WTC11 (cell line): ENCODE measurements at regions not wholly inside any gene's neighbourhood (a gene's known extent, or its start where the extent isn't known, plus 50 kb on each side); places are given as distances from the start of the nearest gene placed in this dataset.

Experiments
- ATAC-seq: fragments of 200-7000 bp; cut with Tn5 transposase; 2 replicates; pipeline ENCODE4 v1.10.0; 2021; ENCODE audit warnings: mild to moderate bottlenecking, moderate library complexity
- CTCF ChIA-PET: fragments of 300-600 bp; sonication (Branson Sonifier 250); formaldehyde crosslinking; loops from one replicate; lab custom pipeline; 2021; ENCODE audit warnings: antibody characterized with exemption; lab: Charles Lee
- POLR2A ChIA-PET: fragments of 350-600 bp; sonication (Branson Sonifier 250); formaldehyde crosslinking; loops from one replicate; lab custom pipeline; 2021; ENCODE audit warnings: antibody characterized with exemption; lab: Charles Lee
- DNase-seq: peaks from one replicate; pipeline ENCODE4 v3.0.0; 2021; ENCODE audit warnings: low spot score
- H3K27ac Mint-ChIP-seq: 2 replicates; pipeline ENCODE4 v1.8.0; 2021; ENCODE audit warnings: mixed read lengths
- H3K27me3 Mint-ChIP-seq: 2 replicates; pipeline ENCODE4 v1.8.0; 2021; ENCODE audit warnings: low read depth, mild to moderate bottlenecking, moderate library complexity, mixed read lengths
- H3K36me3 Mint-ChIP-seq: 2 replicates; pipeline ENCODE4 v1.8.0; 2021; ENCODE audit warnings: mixed read lengths
- H3K4me1 Mint-ChIP-seq: 2 replicates; pipeline ENCODE4 v1.8.0; 2022; ENCODE audit warnings: mixed read lengths
- H3K4me3 Mint-ChIP-seq: 2 replicates; pipeline ENCODE4 v1.8.0; 2021; ENCODE audit warnings: mild to moderate bottlenecking, moderate library complexity, mixed read lengths
- H3K9me3 Mint-ChIP-seq: 2 replicates; pipeline ENCODE4 v1.8.0; 2021; ENCODE audit warnings: mixed read lengths
- AFF4 ChIP-seq: sonication (generic); formaldehyde crosslinking; IDR thresholded peaks from 2 replicates; pipeline ENCODE4 v1.8.1; 2023; ENCODE audit warnings: mild to moderate bottlenecking, missing genetic modification reagents, borderline replicate concordance
- CREM ChIP-seq: sonication (generic); formaldehyde crosslinking; IDR thresholded peaks from 2 replicates; pipeline ENCODE4 v1.8.1; 2022; ENCODE audit warnings: mild to moderate bottlenecking, missing genetic modification reagents, moderate library complexity
- E2F1 ChIP-seq: sonication (generic); formaldehyde crosslinking; IDR thresholded peaks from 2 replicates; pipeline ENCODE4 v1.8.0; 2022; ENCODE audit warnings: mild to moderate bottlenecking, missing genetic modification reagents
- EMX1 ChIP-seq: fragments of 250-450 bp; sonication (Bioruptor Pico); IDR thresholded peaks from 2 replicates; pipeline ENCODE4 v1.8.0; 2021; ENCODE audit warnings: mild to moderate bottlenecking
- MLX ChIP-seq: sonication (generic); formaldehyde crosslinking; IDR thresholded peaks from 2 replicates; pipeline ENCODE4 v1.8.1; 2023; ENCODE audit warnings: mild to moderate bottlenecking, missing genetic modification reagents, moderate library complexity
- NR1H2 ChIP-seq: sonication (generic); formaldehyde crosslinking; IDR thresholded peaks from 2 replicates; pipeline ENCODE4 v1.9.0; 2021; ENCODE audit warnings: mild to moderate bottlenecking, moderate library complexity, missing genetic modification reagents
- SMAD3 ChIP-seq: sonication (generic); formaldehyde crosslinking; IDR thresholded peaks from 2 replicates; pipeline ENCODE4 v1.8.0; 2022; ENCODE audit warnings: missing genetic modification reagents, mild to moderate bottlenecking, borderline replicate concordance
- SMAD4 ChIP-seq: sonication (generic); formaldehyde crosslinking; IDR thresholded peaks from 2 replicates; pipeline ENCODE4 v1.8.0; 2022; ENCODE audit warnings: mild to moderate bottlenecking, missing genetic modification reagents
- SP1 ChIP-seq: sonication (generic); formaldehyde crosslinking; conservative IDR thresholded peaks from 2 replicates; pipeline ENCODE4 v1.8.1; 2022; ENCODE audit warnings: missing genetic modification reagents
- TEAD1 ChIP-seq: sonication (generic); formaldehyde crosslinking; IDR thresholded peaks from 2 replicates; pipeline ENCODE4 v1.8.0; 2022; ENCODE audit warnings: mild to moderate bottlenecking, missing genetic modification reagents
- TP53 ChIP-seq: sonication (generic); formaldehyde crosslinking; IDR thresholded peaks from 2 replicates; pipeline ENCODE4 v1.8.1; 2023; ENCODE audit warnings: mild to moderate bottlenecking, missing genetic modification reagents
- ZNF121 ChIP-seq: sonication (generic); formaldehyde crosslinking; IDR thresholded peaks from 2 replicates; pipeline ENCODE4 v1.8.0; 2023; ENCODE audit warnings: missing genetic modification reagents
- ZNF138 ChIP-seq: sonication (generic); formaldehyde crosslinking; conservative IDR thresholded peaks from 2 replicates; pipeline ENCODE4 v1.8.1; 2022; ENCODE audit warnings: mild to moderate bottlenecking, moderate library complexity, missing genetic modification reagents
- ZNF281 ChIP-seq: sonication (generic); formaldehyde crosslinking; IDR thresholded peaks from 2 replicates; pipeline ENCODE4 v1.8.0; 2023; ENCODE audit warnings: mild to moderate bottlenecking, missing genetic modification reagents
- ZNF317 ChIP-seq: sonication (generic); formaldehyde crosslinking; IDR thresholded peaks from 2 replicates; pipeline ENCODE4 v1.8.1; 2023; ENCODE audit warnings: low read depth, mild to moderate bottlenecking, moderate library complexity, missing genetic modification reagents, borderline replicate concordance
- TF ChIP-seq, protein P1 (sequence below): sonication (generic); formaldehyde crosslinking; IDR thresholded peaks from 2 replicates; pipeline ENCODE4 v1.8.1; 2023; ENCODE audit warnings: mild to moderate bottlenecking, moderate library complexity, missing genetic modification reagents
- TF ChIP-seq, protein P2 (sequence below): fragments of 250-450 bp; sonication (Bioruptor Pico); IDR thresholded peaks from 2 replicates; pipeline ENCODE4 v1.9.0; 2021; ENCODE audit warnings: mild to moderate bottlenecking
- TF ChIP-seq, protein P3 (sequence below): sonication (generic); formaldehyde crosslinking; IDR thresholded peaks from 2 replicates; pipeline ENCODE4 v1.8.0; 2022; ENCODE audit warnings: missing genetic modification reagents
- TF ChIP-seq, protein P4 (sequence below): sonication (generic); formaldehyde crosslinking; IDR thresholded peaks from 2 replicates; pipeline ENCODE4 v1.8.0; 2022; ENCODE audit warnings: mild to moderate bottlenecking, missing genetic modification reagents

DNA sequence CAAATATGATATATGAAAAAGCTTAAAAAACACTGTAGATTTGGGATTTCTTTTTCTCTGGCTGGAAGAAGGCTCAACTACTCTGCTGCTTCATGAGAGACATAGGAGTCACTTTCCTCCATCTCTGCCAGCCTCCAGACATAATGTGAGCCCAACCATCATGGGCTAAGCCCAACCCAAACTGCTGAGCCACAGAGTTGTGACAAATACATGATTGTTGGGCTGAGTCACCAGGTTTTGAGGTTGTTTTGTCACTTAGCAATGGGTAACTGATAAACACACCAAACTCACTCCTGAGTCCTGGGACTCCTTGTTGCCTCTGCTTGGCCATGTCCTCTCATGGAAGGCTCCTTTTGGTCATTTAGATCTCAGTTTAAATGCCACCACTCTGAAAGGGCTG is 381.8 kb upstream of the FZD8 start (continued):
- TF ChIP-seq ZNF138 (CRISPR knock-in tag) = no peak

DNA sequence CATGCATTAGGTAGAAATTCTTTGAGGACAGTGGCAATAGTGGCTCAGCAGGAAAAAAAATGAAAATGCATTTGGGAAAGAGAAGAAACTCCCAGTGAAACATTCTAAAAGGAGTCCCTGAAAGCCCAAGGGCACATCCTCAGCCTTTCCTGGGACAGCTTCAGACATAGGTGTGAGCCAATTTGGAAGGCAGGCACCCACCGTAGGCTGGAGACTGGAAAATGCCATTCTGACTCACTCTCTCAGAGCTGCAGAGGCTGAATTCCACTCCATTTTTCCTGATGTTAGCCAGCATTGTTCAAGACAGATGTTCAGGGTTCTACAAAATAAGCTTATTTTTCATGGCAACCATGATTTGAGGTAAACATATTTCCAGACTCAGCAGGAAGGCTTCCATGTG is 379.0 kb upstream of the FZD8 start:
- ATAC-seq (no peak), DNase-seq (no peak)
- Mint-ChIP-seq H3K36me3 (no peaks in the 10 kb centered on the region), H3K27ac (no peak overlapping the region), H3K27me3 (no peaks in the 10 kb centered on the region; the same call in 1 of the 2 replicates), H3K4me3 (no peak overlapping the region), H3K4me1 (peaks cover 4% of the 10 kb centered on the region), H3K9me3 (peaks cover 2% of the 10 kb centered on the region; the same call in 1 of the 2 replicates)
- TF ChIP-seq, protein P1, sequence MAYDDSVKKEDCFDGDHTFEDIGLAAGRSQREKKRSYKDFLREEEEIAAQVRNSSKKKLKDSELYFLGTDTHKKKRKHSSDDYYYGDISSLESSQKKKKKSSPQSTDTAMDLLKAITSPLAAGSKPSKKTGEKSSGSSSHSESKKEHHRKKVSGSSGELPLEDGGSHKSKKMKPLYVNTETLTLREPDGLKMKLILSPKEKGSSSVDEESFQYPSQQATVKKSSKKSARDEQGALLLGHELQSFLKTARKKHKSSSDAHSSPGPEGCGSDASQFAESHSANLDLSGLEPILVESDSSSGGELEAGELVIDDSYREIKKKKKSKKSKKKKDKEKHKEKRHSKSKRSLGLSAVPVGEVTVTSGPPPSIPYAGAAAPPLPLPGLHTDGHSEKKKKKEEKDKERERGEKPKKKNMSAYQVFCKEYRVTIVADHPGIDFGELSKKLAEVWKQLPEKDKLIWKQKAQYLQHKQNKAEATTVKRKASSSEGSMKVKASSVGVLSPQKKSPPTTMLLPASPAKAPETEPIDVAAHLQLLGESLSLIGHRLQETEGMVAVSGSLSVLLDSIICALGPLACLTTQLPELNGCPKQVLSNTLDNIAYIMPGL (CRISPR knock-in tag) = no peak
- TF ChIP-seq ZNF281 (CRISPR knock-in tag) (no peak), NR1H2 (CRISPR knock-in tag) (no peak), SP1 (CRISPR knock-in tag) (no peak), CREM (no peak), MLX (CRISPR knock-in tag) (no peak), TEAD1 (no peak), SMAD4 (no peak), SMAD3 (CRISPR knock-in tag) (no peak), EMX1 (CRISPR knock-in tag) (no peak), ZNF317 (CRISPR knock-in tag) (no peak), E2F1 (CRISPR knock-in tag) (no peak), TP53 (CRISPR knock-in tag) (no peak), AFF4 (CRISPR knock-in tag) (no peak), ZNF121 (CRISPR knock-in tag) (no peak)
- TF ChIP-seq, protein P2, sequence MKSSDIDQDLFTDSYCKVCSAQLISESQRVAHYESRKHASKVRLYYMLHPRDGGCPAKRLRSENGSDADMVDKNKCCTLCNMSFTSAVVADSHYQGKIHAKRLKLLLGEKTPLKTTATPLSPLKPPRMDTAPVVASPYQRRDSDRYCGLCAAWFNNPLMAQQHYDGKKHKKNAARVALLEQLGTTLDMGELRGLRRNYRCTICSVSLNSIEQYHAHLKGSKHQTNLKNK (CRISPR knock-in tag) = no peak
- TF ChIP-seq, protein P3, sequence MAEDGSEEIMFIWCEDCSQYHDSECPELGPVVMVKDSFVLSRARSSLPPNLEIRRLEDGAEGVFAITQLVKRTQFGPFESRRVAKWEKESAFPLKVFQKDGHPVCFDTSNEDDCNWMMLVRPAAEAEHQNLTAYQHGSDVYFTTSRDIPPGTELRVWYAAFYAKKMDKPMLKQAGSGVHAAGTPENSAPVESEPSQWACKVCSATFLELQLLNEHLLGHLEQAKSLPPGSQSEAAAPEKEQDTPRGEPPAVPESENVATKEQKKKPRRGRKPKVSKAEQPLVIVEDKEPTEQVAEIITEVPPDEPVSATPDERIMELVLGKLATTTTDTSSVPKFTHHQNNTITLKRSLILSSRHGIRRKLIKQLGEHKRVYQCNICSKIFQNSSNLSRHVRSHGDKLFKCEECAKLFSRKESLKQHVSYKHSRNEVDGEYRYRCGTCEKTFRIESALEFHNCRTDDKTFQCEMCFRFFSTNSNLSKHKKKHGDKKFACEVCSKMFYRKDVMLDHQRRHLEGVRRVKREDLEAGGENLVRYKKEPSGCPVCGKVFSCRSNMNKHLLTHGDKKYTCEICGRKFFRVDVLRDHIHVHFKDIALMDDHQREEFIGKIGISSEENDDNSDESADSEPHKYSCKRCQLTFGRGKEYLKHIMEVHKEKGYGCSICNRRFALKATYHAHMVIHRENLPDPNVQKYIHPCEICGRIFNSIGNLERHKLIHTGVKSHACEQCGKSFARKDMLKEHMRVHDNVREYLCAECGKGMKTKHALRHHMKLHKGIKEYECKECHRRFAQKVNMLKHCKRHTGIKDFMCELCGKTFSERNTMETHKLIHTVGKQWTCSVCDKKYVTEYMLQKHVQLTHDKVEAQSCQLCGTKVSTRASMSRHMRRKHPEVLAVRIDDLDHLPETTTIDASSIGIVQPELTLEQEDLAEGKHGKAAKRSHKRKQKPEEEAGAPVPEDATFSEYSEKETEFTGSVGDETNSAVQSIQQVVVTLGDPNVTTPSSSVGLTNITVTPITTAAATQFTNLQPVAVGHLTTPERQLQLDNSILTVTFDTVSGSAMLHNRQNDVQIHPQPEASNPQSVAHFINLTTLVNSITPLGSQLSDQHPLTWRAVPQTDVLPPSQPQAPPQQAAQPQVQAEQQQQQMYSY (CRISPR knock-in tag) = no peak
- TF ChIP-seq, protein P4, sequence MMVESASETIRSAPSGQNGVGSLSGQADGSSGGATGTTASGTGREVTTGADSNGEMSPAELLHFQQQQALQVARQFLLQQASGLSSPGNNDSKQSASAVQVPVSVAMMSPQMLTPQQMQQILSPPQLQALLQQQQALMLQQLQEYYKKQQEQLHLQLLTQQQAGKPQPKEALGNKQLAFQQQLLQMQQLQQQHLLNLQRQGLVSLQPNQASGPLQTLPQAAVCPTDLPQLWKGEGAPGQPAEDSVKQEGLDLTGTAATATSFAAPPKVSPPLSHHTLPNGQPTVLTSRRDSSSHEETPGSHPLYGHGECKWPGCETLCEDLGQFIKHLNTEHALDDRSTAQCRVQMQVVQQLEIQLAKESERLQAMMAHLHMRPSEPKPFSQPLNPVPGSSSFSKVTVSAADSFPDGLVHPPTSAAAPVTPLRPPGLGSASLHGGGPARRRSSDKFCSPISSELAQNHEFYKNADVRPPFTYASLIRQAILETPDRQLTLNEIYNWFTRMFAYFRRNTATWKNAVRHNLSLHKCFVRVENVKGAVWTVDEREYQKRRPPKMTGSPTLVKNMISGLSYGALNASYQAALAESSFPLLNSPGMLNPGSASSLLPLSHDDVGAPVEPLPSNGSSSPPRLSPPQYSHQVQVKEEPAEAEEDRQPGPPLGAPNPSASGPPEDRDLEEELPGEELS (CRISPR knock-in tag) = no peak
- ChIA-PET CTCF (no interaction called here), POLR2A (no interaction called here)
